IMR-90 (cell line): ENCODE measurements at regions not wholly inside any gene's neighbourhood (a gene's known extent, or its start where the extent isn't known, plus 50 kb on each side); places are given as distances from the start of the nearest gene placed in this dataset.

Source experiments
- ATAC-seq: fragments of 200-7000 bp; cut with Tn5 transposase; 2 replicates; pipeline ENCODE4 v1.9.1; 2020; ENCODE audit warnings: low read depth, mild to moderate bottlenecking, moderate library complexity
- BruUV-seq: library from RNA; stranded (reverse); fragments of 400-500 nt; replicated peaks from 2 replicates; lab custom pipeline; 2021; lab: Mats Ljungman, UMichigan
- CTCF ChIA-PET: fragments of 300-600 bp; formaldehyde crosslinking; extraction: SDS; loops from one replicate; lab custom pipeline; 2021; ENCODE audit warnings: antibody characterized with exemption; lab: Yijun Ruan, JAX
- POLR2A ChIA-PET: fragments of 300-600 bp; sonication (Branson Sonifier 250); formaldehyde crosslinking; loops from one replicate; lab custom pipeline; 2022; ENCODE audit warnings: antibody characterized with exemption; ENCODE audit not compliant: unreplicated experiment; lab: Charles Lee
- DNase-seq: peaks from one replicate; pipeline ENCODE4 v3.0.0; 2013
- H2AFZ ChIP-seq: replicated peaks from 2 replicates; pipeline ENCODE3; 2013; ENCODE audit warnings: low read length, mild to moderate bottlenecking; ENCODE audit not compliant: poor library complexity
- H2AK5ac ChIP-seq: 2 replicates; pipeline ENCODE4 v1.6.1; 2013; ENCODE audit warnings: low read depth, low read length, inconsistent platforms
- H2AK9ac ChIP-seq: replicated peaks from 2 replicates; pipeline ENCODE3; 2013; ENCODE audit warnings: mild to moderate bottlenecking, low read depth, low read length, moderate library complexity; ENCODE audit not compliant: poor library complexity
- H2BK120ac ChIP-seq: 2 replicates; pipeline ENCODE4 v1.6.1; 2013; ENCODE audit warnings: low read depth, low read length, inconsistent platforms
- H2BK15ac ChIP-seq: 3 replicates; pipeline ENCODE4 v1.6.1; 2013; ENCODE audit warnings: low read depth, low read length, inconsistent platforms
- H2BK20ac ChIP-seq: 2 replicates; pipeline ENCODE4 v1.6.1; 2013; ENCODE audit warnings: low read depth, mild to moderate bottlenecking, inconsistent platforms, low read length, moderate library complexity
- H2BK5ac ChIP-seq: 2 replicates; pipeline ENCODE4 v1.6.1; 2013; ENCODE audit warnings: mild to moderate bottlenecking, low read depth, low read length, inconsistent platforms; ENCODE audit not compliant: poor library complexity, severe bottlenecking
- H3K14ac ChIP-seq: replicated peaks from 2 replicates; pipeline ENCODE4 v1.6.1; 2013; ENCODE audit warnings: low read depth, low read length, inconsistent platforms
- H3K18ac ChIP-seq: 2 replicates; pipeline ENCODE4 v1.6.1; 2013; ENCODE audit warnings: low read depth, low read length, control low read depth
- H3K23ac ChIP-seq: 2 replicates; pipeline ENCODE4 v1.6.1; 2013; ENCODE audit warnings: low read depth, low read length, inconsistent platforms
- H3K27ac ChIP-seq: 2 replicates; pipeline ENCODE4 v1.5.1; 2013; ENCODE audit warnings: mild to moderate bottlenecking, control low read depth, low read length; ENCODE audit not compliant: insufficient read depth
- H3K27me3 ChIP-seq: 2 replicates; pipeline ENCODE4 v1.6.1; 2013; ENCODE audit warnings: low read length; ENCODE audit not compliant: control insufficient read depth, insufficient read depth
- H3K36me3 ChIP-seq: 2 replicates; pipeline ENCODE4 v1.6.1; 2013; ENCODE audit warnings: low read length, mixed read lengths; ENCODE audit not compliant: control insufficient read depth, insufficient read depth
- H3K4ac ChIP-seq: 2 replicates; pipeline ENCODE4 v1.6.1; 2013; ENCODE audit warnings: low read depth, low read length, inconsistent platforms
- H3K4me1 ChIP-seq: 2 replicates; pipeline ENCODE4 v1.6.1; 2013; ENCODE audit warnings: low read length, mixed read lengths; ENCODE audit not compliant: control insufficient read depth, insufficient read depth
- H3K4me2 ChIP-seq: 2 replicates; pipeline ENCODE4 v1.6.1; 2013; ENCODE audit warnings: low read depth, mild to moderate bottlenecking, control low read depth, low read length, moderate library complexity
- H3K4me3 ChIP-seq: 2 replicates; pipeline ENCODE4 v1.5.1; 2013; ENCODE audit warnings: low read depth, mild to moderate bottlenecking, control low read depth, low read length, moderate library complexity; ENCODE audit not compliant: insufficient read depth
- H3K56ac ChIP-seq: 2 replicates; pipeline ENCODE4 v1.6.1; 2013; ENCODE audit warnings: low read length, inconsistent platforms; ENCODE audit not compliant: insufficient read depth; ENCODE audit errors: extremely low read depth
- H3K79me1 ChIP-seq, 2 experiments: 2 replicates each; pipeline ENCODE4 v1.6.1; 2013; ENCODE audit warnings: low read length in 2 of 2, inconsistent platforms in 1 of 2, low read depth in 1 of 2
- H3K9ac ChIP-seq: 2 replicates; pipeline ENCODE4 v1.6.1; 2013; ENCODE audit warnings: low read depth, low read length, control low read depth
- H3K9me1 ChIP-seq: 2 replicates; pipeline ENCODE4 v1.6.1; 2013; ENCODE audit warnings: low read length, inconsistent platforms; ENCODE audit not compliant: insufficient read depth
- H3K9me3 ChIP-seq: 2 replicates; pipeline ENCODE4 v1.6.1; 2013; ENCODE audit warnings: low read length; ENCODE audit not compliant: control insufficient read depth, insufficient read depth
- H4K20me1 ChIP-seq: 2 replicates; pipeline ENCODE4 v1.6.1; 2013; ENCODE audit warnings: low read length, inconsistent platforms; ENCODE audit not compliant: insufficient read depth
- H4K5ac ChIP-seq: 2 replicates; pipeline ENCODE4 v1.6.1; 2013; ENCODE audit warnings: mild to moderate bottlenecking, low read depth, low read length, control low read depth
- H4K8ac ChIP-seq, 2 experiments: 2 replicates each; pipeline ENCODE4 v1.6.1; 2013; ENCODE audit warnings: low read depth in 2 of 2, low read length in 2 of 2, control low read depth in 1 of 2, inconsistent platforms in 1 of 2
- H4K91ac ChIP-seq: 2 replicates; pipeline ENCODE4 v1.6.1; 2013; ENCODE audit warnings: low read depth, low read length, inconsistent platforms; ENCODE audit not compliant: insufficient read depth
- BHLHE40 ChIP-seq: fragments of 150-350 bp; IDR thresholded peaks from 2 replicates; pipeline ENCODE4 v1.6.1; 2016; ENCODE audit warnings: mild to moderate bottlenecking, low read depth, low read length
- CEBPB ChIP-seq: IDR thresholded peaks from 2 replicates; pipeline ENCODE4 v1.6.1; 2012; ENCODE audit warnings: low read depth, low read length, improper control_type of control experiment
- CHD1 ChIP-seq: IDR thresholded peaks from 2 replicates; pipeline ENCODE4 v1.6.1; 2012; ENCODE audit warnings: low read depth, low read length, improper control_type of control experiment
- CTCF ChIP-seq: conservative IDR thresholded peaks from 2 replicates; pipeline ENCODE4 v1.5.1; 2012; ENCODE audit warnings: mild to moderate bottlenecking, low read depth, low read length, improper control_type of control experiment
- FOS ChIP-seq: fragments of 150-350 bp; IDR thresholded peaks from 2 replicates; pipeline ENCODE4 v1.6.1; 2016; ENCODE audit warnings: low read depth, low read length
- MAFK ChIP-seq: IDR thresholded peaks from 2 replicates; pipeline ENCODE4 v1.6.1; 2012; ENCODE audit warnings: low read depth, low read length, improper control_type of control experiment
- POLR2A ChIP-seq: IDR thresholded peaks from 2 replicates; pipeline ENCODE4 v1.6.1; 2012; ENCODE audit warnings: mild to moderate bottlenecking, low read depth, low read length
- RAD21 ChIP-seq: IDR thresholded peaks from 2 replicates; pipeline ENCODE4 v1.6.1; 2012; ENCODE audit warnings: low read length, improper control_type of control experiment
- RFX5 ChIP-seq: IDR thresholded peaks from 2 replicates; pipeline ENCODE4 v1.8.0; 2012; ENCODE audit warnings: low read depth, mild to moderate bottlenecking, low read length, moderate library complexity
- SMC3 ChIP-seq: fragments of 150-350 bp; IDR thresholded peaks from 2 replicates; pipeline ENCODE4 v1.6.1; 2016; ENCODE audit warnings: low read depth, mild to moderate bottlenecking, antibody characterized with exemption, low read length, moderate library complexity
- USF2 ChIP-seq: fragments of 150-350 bp; IDR thresholded peaks from 2 replicates; pipeline ENCODE4 v1.6.1; 2017; ENCODE audit warnings: mild to moderate bottlenecking, antibody characterized with exemption, low read length, low read depth
- WGBS, 2 experiments: methylation state at CpG; one replicate each; pipeline versions ENCODE4 v1.1.5 to v1.1.7; 2013; ENCODE audit warnings: missing lambda C conversion rate in 2 of 2; ENCODE audit not compliant: insufficient read length in 1 of 2; ENCODE audit errors: extremely low coverage in 2 of 2; 5-methylcytosine and 5-hydroxymethylcytosine counted together
- dilution Hi-C: fragments of 300-500 bp; cut with HindIII; formaldehyde crosslinking; loops from one replicate; pipeline ENCODE4 v1.14.3; 2018; ENCODE audit warnings: low sequenced_read_pairs; ENCODE audit not compliant: unreplicated experiment
- in situ Hi-C: fragments of 300-500 bp; cut with MboI; formaldehyde crosslinking; loops from 3 replicates; pipeline ENCODE4 v1.14.3; 2019; ENCODE audit warnings: low sequenced_read_pairs, inconsistent platforms, mixed read lengths
- intact Hi-C: fragments of 100-400 bp; cut with micrococcal nuclease; formaldehyde crosslinking; loops from 2 replicates; pipeline ENCODE4 v1.10.0; 2022

- Histone ChIP-seq H3K9me3 (no peaks in the 10 kb centered on the region), H3K56ac (no peak overlapping the region), H3K9ac (no peak overlapping the region), H3K36me3 (no peaks in the 10 kb centered on the region), H3K27ac (no peak overlapping the region), H2BK120ac (no peak overlapping the region), H2BK20ac (no peak overlapping the region), H2BK5ac (no peak overlapping the region), H3K79me1 (no peaks in the 10 kb centered on the region), H2BK15ac (no peak overlapping the region), H3K14ac (no peak overlapping the region), H3K4me2 (no peak overlapping the region), H3K23ac (no peak overlapping the region), H3K9me1 (peaks cover 4% of the 10 kb centered on the region; the same call in 1 of the 2 replicates), H3K4me3 (no peak overlapping the region), H4K91ac (no peak overlapping the region), H4K8ac (no peak overlapping the region), H4K5ac (no peak overlapping the region), H3K4me1 (0 out of 2 replicates have a peak, but pooled peaks cover 1% of the 10 kb centered on the region), H2AK5ac (no peak overlapping the region), H4K20me1 (no peaks in the 10 kb centered on the region), H3K4ac (no peak overlapping the region), H3K27me3 (no peaks in the 10 kb centered on the region), H2AFZ (no peak overlapping the region), H2AK9ac (no peak overlapping the region), H3K18ac (no peak overlapping the region)
- dilution Hi-C loops, result no loop called here
- no peak for DNase-seq
- in situ Hi-C loops, result no loop called here
- ChIA-PET POLR2A (no interaction called here), CTCF (interaction anchor here (0.7 kb wide), 1 partner anchor 11 kb away, joined by 3 read pairs; no protein-coding TSS in a partner anchor)
- TF ChIP-seq USF2, result no peak
- no peak for TF ChIP-seq FOS
- no peak for TF ChIP-seq RAD21
- no peak for TF ChIP-seq MAFK
- no peak for TF ChIP-seq SMC3
- no peak for TF ChIP-seq CTCF
- no peak for TF ChIP-seq POLR2A
- no peak for TF ChIP-seq CEBPB
- TF ChIP-seq BHLHE40, result no peak
- TF ChIP-seq CHD1, result no peak
- no peak for TF ChIP-seq RFX5
- ATAC-seq, result no peak
- intact Hi-C loops, result no loop called here
- WGBS, 2 experiments, result no CpG with 5 or more reads among the region's 1 CpG
- BruUV-seq, result no TSS peak
Measured at GRCh38 chr1:87735750-87736149, 407.1 kb downstream of the LMO4 start.
